ENCODE measurements at regions not wholly inside any gene's neighbourhood (a gene's known extent, or its start where the extent isn't known, plus 50 kb on each side); places are given as distances from the start of the nearest gene placed in this dataset.
"Not testable (repeated sequence)": the region's sequence is repeated elsewhere in the genome, so short reads cannot be mapped to it uniquely, and the experiment has no call there.

- not testable (repeated sequence) for TF ChIP-seq CTCF, POLR2A (IDR thresholded peaks at IDR 0.05)
Measured at GRCh38 chr6:21757392-21757791, 163.8 kb downstream of the SOX4 start.

All from adrenal gland (tissue), 5 donors.